Heart left ventricle (tissue), 16 donors: ENCODE measurements at regions not wholly inside any gene's neighbourhood (a gene's known extent, or its start where the extent isn't known, plus 50 kb on each side); places are given as distances from the start of the nearest gene placed in this dataset.
A peak's percentile ranks its signal among the peaks of the same experiment; 100 is the strongest.

Experiments
- ATAC-seq, 4 donors: fragments of 200-7000 bp; cut with Tn5 transposase; one replicate each; pipeline ENCODE4 v1.9.1; 2020 to 2022; ENCODE audit warnings: moderate library complexity in 4 of 4, mild to moderate bottlenecking in 3 of 4, moderate number of reproducible peaks in 1 of 4
- DNase-seq, 5 donors: peaks; one replicate each; pipeline ENCODE4 v3.0.0-alpha.2; 2020
- H3K27ac ChIP-seq, 12 donors: fragments of 200-600 bp; sonication (generic) in 4 of 12; one replicate each; pipeline versions ENCODE4 v1.5.0 to v1.8.0; 2016 to 2022; ENCODE audit warnings: mild to moderate bottlenecking in 2 of 12
- H3K27me3 ChIP-seq, 9 donors: fragments of 200-600 bp; sonication (generic) in 2 of 9; one replicate each; pipeline versions ENCODE4 v1.5.1 to v1.8.0; 2016 to 2022; ENCODE audit warnings: mild to moderate bottlenecking in 3 of 9
- H3K36me3 ChIP-seq, 9 donors: fragments of 200-600 bp; sonication (generic) in 2 of 9; one replicate each; pipeline versions ENCODE4 v1.5.0 to v1.8.0; 2018 to 2022; ENCODE audit warnings: mild to moderate bottlenecking in 2 of 9
- H3K4me1 ChIP-seq, 12 donors: fragments of 200-600 bp; sonication (generic) in 4 of 12; one replicate each; pipeline versions ENCODE4 v1.5.0 to v1.8.0; 2016 to 2022; ENCODE audit warnings: mild to moderate bottlenecking in 3 of 12
- H3K4me3 ChIP-seq, 12 donors: fragments of 200-600 bp; sonication (generic) in 4 of 12; one replicate each; pipeline versions ENCODE4 v1.5.0 to v1.8.0; 2017 to 2022; ENCODE audit warnings: mild to moderate bottlenecking in 9 of 12, moderate library complexity in 4 of 12
- H3K9me3 ChIP-seq, 12 donors: fragments of 200-600 bp; sonication (generic) in 4 of 12; one replicate each; pipeline versions ENCODE4 v1.5.0 to v1.8.0; 2016 to 2022; ENCODE audit warnings: mild to moderate bottlenecking in 1 of 12
- CTCF ChIP-seq, 12 donors: fragments of 200-600 bp; sonication (generic) in 4 of 12; IDR thresholded peaks; one replicate each; pipeline versions ENCODE4 v1.5.0 to v1.8.0; 2018 to 2022; ENCODE audit warnings: antibody characterized with exemption in 12 of 12, mild to moderate bottlenecking in 5 of 12
- POLR2A ChIP-seq, 2 donors: fragments of 450-650 bp; IDR thresholded peaks; one replicate each; pipeline ENCODE4 v1.6.1; 2017; ENCODE audit warnings: antibody characterized with exemption in 2 of 2, mild to moderate bottlenecking in 2 of 2, moderate library complexity in 2 of 2
- WGBS, 4 donors: extraction: QIAGEN DNeasy Blood & Tissue Kit in 2 of 4; methylation state at CpG; one replicate each; pipeline versions ENCODE4 v1.1.5 to v1.1.7; 2013 to 2018; 5-methylcytosine and 5-hydroxymethylcytosine counted together
- intact Hi-C, 10 donors: fragments of 100-400 bp; cut with DNase I; formaldehyde crosslinking; loops; one replicate each; pipeline versions ENCODE4 v1.11.1 to v1.14.2; 2022
- donor health status: ischemic (EF 13 %, LVEDD 7.1; RV severe dilation, severe dysfunction).
- donor health status: healthy with polysubstance abuse.
- donor health status: DM: no; HTN: yes; CAD: no.
- donor health status: DM: no; HTN: no; CAD: no.
- donor health status: ischemic (EF 25% LVEDD 6.9; RV normal size, moderate dysfunction).
- donor health status: ischemic (EF 25% LVEDD 5.7; RV mildly dilated, moderate dysfunction).
- donor health status: healthy.
- donor health status: DM: yes; HTN: yes; CAD: no.
- donor health status: ischemic (EF 35%, LVEDD 5.7; RV mildly dilated, moderate dysfunction).
- donor health status: nonischemic (EF 11% LVEDD 7.7; RV severe dilation, severe dysfunction).
- donor health status: DM: yes; HTN: yes; CAD: no.
- donor health status: PGD.
- donor health status: ischemic (EF 29% LVEDD 5.4; RV normal size, mild dysfunction).
- donor health status: nonischemic (EF 23%, LVEDD 6.1; RV moderate dilation, normal function).

DNA sequence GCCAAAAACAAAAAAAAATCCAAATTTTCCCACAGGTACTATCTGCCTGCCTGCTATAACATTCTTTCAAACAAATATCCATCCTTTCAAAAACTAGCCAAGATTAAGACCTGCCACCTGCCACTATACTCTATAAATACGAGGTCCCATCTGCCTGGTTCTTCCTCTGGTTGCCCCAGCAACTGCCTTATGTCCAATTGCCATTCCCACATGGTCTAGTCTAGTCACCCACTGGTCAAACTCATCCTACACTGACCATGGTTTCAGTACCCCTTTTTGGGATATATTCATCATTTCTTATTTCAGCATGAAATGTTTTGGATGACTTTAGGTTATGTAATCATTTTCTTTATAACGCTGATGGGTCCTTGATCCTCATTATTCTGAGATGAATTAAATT lies 95.1 kb upstream of the CCNG1 start:
- WGBS, 4 donors = 71 to 85% (median 83%) methylated on average over 2 of the region's 2 CpGs
- no peak for TF ChIP-seq POLR2A (IDR thresholded peaks at IDR 0.05)
- TF ChIP-seq CTCF (IDR thresholded peaks at IDR 0.05) = no peak
- intact Hi-C loops = loop anchor here in 2 of 10 donors (10.0 kb wide), 2 partner anchors 1128 to 1138 kb away; no protein-coding TSS in a partner anchor
- Histone ChIP-seq H3K4me3 (no peak overlapping the region), H3K27ac (no peak overlapping the region), H3K9me3 (no peaks in the 10 kb centered on the region), H3K27me3 (no peaks in the 10 kb centered on the region), H3K4me1 (no peaks in the 10 kb centered on the region), H3K36me3 (no peaks in the 10 kb centered on the region)
- DNase-seq (no peak), ATAC-seq (no peak)

DNA sequence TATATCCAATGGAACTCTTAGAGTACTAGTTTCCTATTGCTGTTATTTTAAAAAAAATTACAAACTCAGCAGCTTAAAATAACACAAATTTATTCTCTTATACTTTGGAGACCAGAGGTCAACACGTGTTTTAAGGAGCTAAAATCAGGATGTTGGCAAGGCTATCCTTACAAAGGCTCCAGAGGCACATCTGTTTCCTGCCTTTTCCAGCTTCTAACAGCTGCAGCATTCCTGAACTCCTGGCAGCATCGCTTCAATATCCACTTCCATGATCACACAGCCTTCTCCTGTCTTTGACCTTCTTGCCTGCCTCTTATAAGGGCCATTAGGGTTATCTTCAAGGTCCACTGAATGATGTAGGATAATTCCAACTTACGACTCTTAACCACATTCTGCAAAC lies 92.2 kb upstream of the CCNG1 start:
- H3K9me3 ChIP-seq = no peaks in the 10 kb centered on the region
- no peak overlapping the region for H3K4me3 ChIP-seq
- WGBS, 4 donors = 31 to 41% (median 34%) methylated on average over 3 of the region's 3 CpGs
- H3K27ac ChIP-seq = no peak overlapping the region
- no peak for DNase-seq
- H3K36me3 ChIP-seq = no peaks in the 10 kb centered on the region
- peaks cover 0 to 5% (median 0%) of the 10 kb centered on the region in 12 donors for H3K4me1 ChIP-seq
- TF ChIP-seq CTCF (IDR thresholded peaks at IDR 0.05) = no peak
- ATAC-seq = no peak
- no peaks in the 10 kb centered on the region for H3K27me3 ChIP-seq
- intact Hi-C loops = loop anchor here in 4 of 10 donors (5.0 to 10.0 kb wide), 3 partner anchors 1130 to 1803 kb away; no protein-coding TSS in a partner anchor

DNA sequence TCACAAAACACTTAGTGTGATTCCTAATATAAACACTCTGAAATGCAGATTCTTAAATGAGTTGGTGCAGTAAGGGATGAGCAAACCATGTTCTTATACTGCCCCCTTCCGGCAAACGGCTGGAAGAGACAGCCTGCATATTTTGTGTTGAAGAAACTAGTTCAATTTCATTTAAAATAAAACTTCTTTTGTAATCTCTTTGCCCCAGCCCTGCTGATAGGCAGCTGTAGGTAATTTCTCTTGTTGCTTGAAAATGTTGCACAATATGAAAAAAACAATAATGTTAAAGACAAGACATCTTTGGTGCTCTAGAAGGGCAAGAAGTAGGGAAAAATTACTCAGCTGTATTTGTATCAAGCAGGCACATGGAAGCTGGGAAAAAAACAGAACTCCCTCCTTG lies 89.7 kb upstream of the CCNG1 start:
- TF ChIP-seq POLR2A (IDR thresholded peaks at IDR 0.05) = no peak
- TF ChIP-seq CTCF (IDR thresholded peaks at IDR 0.05) = peak; percentile 56 to 81 (median 76)
- no peak for ATAC-seq
- no peak overlapping the region for H3K4me3 ChIP-seq
- H3K36me3 ChIP-seq = no peaks in the 10 kb centered on the region
- intact Hi-C loops = loop anchor here in 4 of 10 donors (5.0 to 10.0 kb wide), 3 partner anchors 1133 to 1805 kb away; no protein-coding TSS in a partner anchor
- no peak overlapping the region for H3K27ac ChIP-seq
- WGBS, 4 donors = 0 to 3% (median 1%) methylated on average over 2 of the region's 2 CpGs
- DNase-seq = peak in 4 of 5 donors; percentile 13 to 33 (median 30)
- H3K27me3 ChIP-seq = no peaks in the 10 kb centered on the region
- no peaks in the 10 kb centered on the region for H3K9me3 ChIP-seq
- H3K4me1 ChIP-seq = peaks cover 0 to 11% (median 0%) of the 10 kb centered on the region in 12 donors

- DNase-seq (no peak), ATAC-seq (peak in 1 of 4 donors; percentile 41)
- Histone ChIP-seq H3K27me3 (no peaks in the 10 kb centered on the region), H3K27ac (no peak overlapping the region), H3K4me3 (no peak overlapping the region), H3K4me1 (peaks cover 0 to 15% (median 0%) of the 10 kb centered on the region in 12 donors), H3K9me3 (no peaks in the 10 kb centered on the region), H3K36me3 (no peaks in the 10 kb centered on the region)
- intact Hi-C loops = no loop called here
- no peak for TF ChIP-seq POLR2A (IDR thresholded peaks at IDR 0.05)
- TF ChIP-seq CTCF (IDR thresholded peaks at IDR 0.05) = peak in 1 of 12 donors; percentile 9
- 52 to 65% (median 62%) methylated on average over 2 of the region's 2 CpGs for WGBS, 4 donors
Observed at GRCh38 chr5:163350083-163350482, 87.3 kb upstream of the CCNG1 start.
